BJ (cell line): ENCODE measurements at regions not wholly inside any gene's neighbourhood (a gene's known extent, or its start where the extent isn't known, plus 50 kb on each side); places are given as distances from the start of the nearest gene placed in this dataset.

Experiments used
- CTCF ChIA-PET: fragments of 350-600 bp; formaldehyde crosslinking; extraction: SDS; loops from one replicate; lab custom pipeline; 2021; ENCODE audit warnings: antibody characterized with exemption, inconsistent platforms; lab: Yijun Ruan, JAX
- POLR2A ChIA-PET: fragments of 300-600 bp; sonication (Branson Sonifier 250); formaldehyde crosslinking; extraction: SDS; loops from one replicate; lab custom pipeline; 2021; ENCODE audit warnings: antibody characterized with exemption; lab: Charles Lee
- DNase-seq: peaks from one replicate; pipeline ENCODE4 v3.0.0-alpha.2; 2011; ENCODE audit warnings: low read depth
- H3K27me3 ChIP-seq: 2 replicates; pipeline ENCODE4 v1.6.0; 2011; ENCODE audit warnings: low read length; ENCODE audit not compliant: control insufficient read depth, insufficient read depth
- H3K36me3 ChIP-seq: 2 replicates; pipeline ENCODE4 v1.5.1; 2011; ENCODE audit warnings: low read length; ENCODE audit not compliant: control insufficient read depth, insufficient read depth
- H3K4me3 ChIP-seq: 2 replicates; pipeline ENCODE4 v1.5.1; 2011; ENCODE audit warnings: low read depth, mild to moderate bottlenecking, control low read depth, low read length
- TF ChIP-seq, protein P1 (sequence below): IDR thresholded peaks from 2 replicates; pipeline ENCODE4 v1.5.1; 2011; ENCODE audit warnings: low read depth, mild to moderate bottlenecking, control low read depth, inconsistent platforms, low read length, moderate library complexity; ENCODE audit not compliant: insufficient read depth

DNA sequence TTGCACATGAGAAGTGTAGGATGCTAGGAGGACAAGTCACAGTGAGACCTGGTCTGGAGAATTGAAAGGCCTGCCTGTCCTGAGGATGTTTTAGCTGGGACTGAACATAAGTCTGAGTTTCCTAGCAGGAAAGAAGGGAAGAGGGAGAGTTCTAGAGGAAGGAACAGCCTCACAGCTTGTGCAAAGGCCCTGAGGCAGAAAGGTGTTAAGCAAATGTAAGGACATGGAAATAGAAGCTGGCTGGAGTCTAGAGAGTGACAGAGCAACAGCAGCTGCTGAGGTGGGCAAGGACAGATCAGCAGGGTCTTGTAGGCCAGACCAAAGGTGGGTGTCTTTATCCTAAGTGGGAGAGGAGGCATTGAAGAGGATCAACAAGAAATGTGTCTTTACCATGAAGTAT is 210.9 kb upstream of the E2F8 start:
- Histone ChIP-seq H3K4me3 (no peak overlapping the region), H3K36me3 (no peaks in the 10 kb centered on the region), H3K27me3 (peaks cover 13% of the 10 kb centered on the region)
- ChIA-PET POLR2A (no interaction called here), CTCF (no interaction called here)
- no peak for DNase-seq
- TF ChIP-seq, protein P1, sequence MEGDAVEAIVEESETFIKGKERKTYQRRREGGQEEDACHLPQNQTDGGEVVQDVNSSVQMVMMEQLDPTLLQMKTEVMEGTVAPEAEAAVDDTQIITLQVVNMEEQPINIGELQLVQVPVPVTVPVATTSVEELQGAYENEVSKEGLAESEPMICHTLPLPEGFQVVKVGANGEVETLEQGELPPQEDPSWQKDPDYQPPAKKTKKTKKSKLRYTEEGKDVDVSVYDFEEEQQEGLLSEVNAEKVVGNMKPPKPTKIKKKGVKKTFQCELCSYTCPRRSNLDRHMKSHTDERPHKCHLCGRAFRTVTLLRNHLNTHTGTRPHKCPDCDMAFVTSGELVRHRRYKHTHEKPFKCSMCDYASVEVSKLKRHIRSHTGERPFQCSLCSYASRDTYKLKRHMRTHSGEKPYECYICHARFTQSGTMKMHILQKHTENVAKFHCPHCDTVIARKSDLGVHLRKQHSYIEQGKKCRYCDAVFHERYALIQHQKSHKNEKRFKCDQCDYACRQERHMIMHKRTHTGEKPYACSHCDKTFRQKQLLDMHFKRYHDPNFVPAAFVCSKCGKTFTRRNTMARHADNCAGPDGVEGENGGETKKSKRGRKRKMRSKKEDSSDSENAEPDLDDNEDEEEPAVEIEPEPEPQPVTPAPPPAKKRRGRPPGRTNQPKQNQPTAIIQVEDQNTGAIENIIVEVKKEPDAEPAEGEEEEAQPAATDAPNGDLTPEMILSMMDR, result no peak

DNA sequence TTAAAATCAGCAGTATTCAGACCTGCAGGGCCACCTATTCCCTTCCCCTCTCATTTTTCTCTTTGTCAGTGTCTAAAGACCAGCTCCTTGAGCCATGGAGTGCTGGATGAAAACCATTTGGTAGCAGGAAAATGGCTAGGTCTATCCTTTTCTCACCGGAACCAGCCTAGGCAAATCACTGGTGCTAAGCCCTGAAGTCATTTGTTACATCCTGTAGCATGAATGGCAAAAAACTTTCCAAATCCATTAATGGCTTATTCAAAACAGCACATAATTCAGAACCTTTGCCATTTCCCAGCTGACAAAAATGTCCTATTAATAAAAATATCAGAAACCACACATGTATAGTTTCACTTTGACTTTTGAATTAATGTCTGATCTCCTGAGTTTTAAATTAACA is 209.5 kb upstream of the E2F8 start:
- ChIA-PET CTCF (interaction anchor here (0.5 kb wide), 1 partner anchor 188 kb away, joined by 3 read pairs; no protein-coding TSS in a partner anchor), POLR2A (no interaction called here)
- Histone ChIP-seq H3K36me3 (no peaks in the 10 kb centered on the region), H3K27me3 (peaks cover 13% of the 10 kb centered on the region), H3K4me3 (no peak overlapping the region)
- TF ChIP-seq, protein P1, result no peak
- DNase-seq, result no peak

DNA sequence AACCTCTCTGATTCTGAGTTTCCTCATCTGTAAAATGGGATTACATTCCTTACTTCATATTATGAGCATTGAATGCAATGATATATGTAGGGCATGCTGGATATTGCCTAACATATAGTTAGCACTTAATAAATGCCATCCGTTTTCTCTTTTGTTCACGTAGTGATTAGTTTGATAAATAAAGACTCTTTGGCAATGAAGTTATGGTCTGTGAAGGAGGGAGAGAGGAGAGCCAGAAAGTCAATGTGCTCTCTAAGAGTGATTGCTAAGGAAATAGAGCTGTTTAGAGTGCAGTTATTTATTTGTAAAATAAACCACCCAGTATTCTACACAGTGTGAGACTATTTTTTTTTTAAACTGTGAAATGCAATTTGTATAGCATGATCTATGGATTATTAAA is 207.9 kb upstream of the E2F8 start:
- Histone ChIP-seq H3K36me3 (no peaks in the 10 kb centered on the region), H3K4me3 (no peak overlapping the region), H3K27me3 (peaks cover 15% of the 10 kb centered on the region)
- POLR2A ChIA-PET, result no interaction called here
- CTCF ChIA-PET, result interaction anchor here (1.0 kb wide), 1 partner anchor 455 kb away, joined by 3 read pairs; no protein-coding TSS in a partner anchor
- TF ChIP-seq, protein P1, result no peak
- no peak for DNase-seq

DNA sequence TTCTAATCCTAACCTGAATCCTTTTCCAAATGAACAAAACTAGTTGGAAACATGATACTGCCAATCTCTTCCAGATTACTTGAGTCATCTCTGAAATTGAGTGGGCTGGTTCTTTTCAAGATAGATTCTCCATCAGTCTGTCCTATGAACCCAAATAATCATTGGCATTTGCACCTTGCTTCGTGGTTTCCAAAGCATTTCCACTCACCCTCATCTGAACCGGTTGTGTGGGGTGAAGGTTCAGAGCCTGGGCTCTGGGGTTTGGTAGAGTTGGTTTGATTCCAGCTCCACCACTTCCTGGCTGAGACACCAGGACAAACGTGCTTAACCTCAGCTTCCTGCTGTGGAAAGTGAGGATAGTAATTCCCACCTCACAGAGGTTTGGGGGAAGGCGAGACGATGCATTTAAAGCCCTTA is 206.4 kb upstream of the E2F8 start:
- Histone ChIP-seq H3K36me3 (no peaks in the 10 kb centered on the region), H3K4me3 (no peak overlapping the region), H3K27me3 (peaks cover 15% of the 10 kb centered on the region)
- DNase-seq, result no peak
- POLR2A ChIA-PET, result no interaction called here
- CTCF ChIA-PET, result no interaction called here
- TF ChIP-seq, protein P1, result no peak

DNA sequence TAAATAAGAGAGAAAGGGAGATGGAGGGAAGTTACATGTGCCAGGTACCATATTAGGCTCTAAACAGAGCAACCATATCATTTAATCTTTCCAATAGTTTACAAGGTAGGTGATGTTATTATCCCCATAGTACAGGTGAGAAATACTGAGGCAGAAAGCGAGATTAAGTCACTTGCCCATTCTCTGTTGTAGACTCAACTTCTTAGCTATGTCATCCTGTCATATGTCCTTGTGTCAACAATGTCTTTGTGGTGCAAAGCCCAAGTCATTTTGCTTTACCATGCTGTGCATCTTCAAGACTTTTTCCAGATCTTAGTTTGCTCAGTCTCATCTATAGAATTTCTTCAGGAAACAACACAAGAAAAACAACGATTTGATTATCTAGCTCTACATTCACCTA is 205.0 kb upstream of the E2F8 start:
- Histone ChIP-seq H3K36me3 (no peaks in the 10 kb centered on the region), H3K27me3 (peaks cover 10% of the 10 kb centered on the region), H3K4me3 (no peak overlapping the region)
- ChIA-PET CTCF (interaction anchor here (0.6 kb wide), 1 partner anchor 81 kb away, joined by 3 read pairs; no protein-coding TSS in a partner anchor), POLR2A (no interaction called here)
- no peak for DNase-seq
- TF ChIP-seq, protein P1, result no peak
